ENCODE measurements at regions not wholly inside any gene's neighbourhood (a gene's known extent, or its start where the extent isn't known, plus 50 kb on each side); places are given as distances from the start of the nearest gene placed in this dataset.

DNA sequence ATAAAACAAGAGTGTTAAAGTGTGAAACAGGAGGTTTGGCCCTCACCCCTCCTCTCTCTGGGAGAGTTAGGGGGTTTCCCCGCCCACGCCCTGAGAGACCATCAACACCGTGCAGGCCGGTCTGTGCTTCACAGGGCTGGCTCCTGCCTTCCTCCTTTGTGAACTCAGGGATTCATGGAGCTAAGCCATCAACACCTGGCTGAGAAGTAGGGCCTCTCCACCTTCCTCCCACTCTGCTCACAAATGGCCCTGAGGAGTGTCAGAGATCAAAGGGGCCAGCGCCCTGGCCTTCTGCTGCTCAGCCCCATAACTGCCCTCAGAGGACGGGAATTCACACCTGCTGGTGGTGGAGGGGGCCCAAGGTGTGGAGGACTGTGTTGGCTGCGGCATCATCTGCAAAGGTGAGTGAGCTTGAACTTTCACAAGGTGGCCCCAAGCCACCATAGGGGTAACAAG lies 88.6 kb downstream of the PSMB1 start:
- TF ChIP-seq, protein P1, sequence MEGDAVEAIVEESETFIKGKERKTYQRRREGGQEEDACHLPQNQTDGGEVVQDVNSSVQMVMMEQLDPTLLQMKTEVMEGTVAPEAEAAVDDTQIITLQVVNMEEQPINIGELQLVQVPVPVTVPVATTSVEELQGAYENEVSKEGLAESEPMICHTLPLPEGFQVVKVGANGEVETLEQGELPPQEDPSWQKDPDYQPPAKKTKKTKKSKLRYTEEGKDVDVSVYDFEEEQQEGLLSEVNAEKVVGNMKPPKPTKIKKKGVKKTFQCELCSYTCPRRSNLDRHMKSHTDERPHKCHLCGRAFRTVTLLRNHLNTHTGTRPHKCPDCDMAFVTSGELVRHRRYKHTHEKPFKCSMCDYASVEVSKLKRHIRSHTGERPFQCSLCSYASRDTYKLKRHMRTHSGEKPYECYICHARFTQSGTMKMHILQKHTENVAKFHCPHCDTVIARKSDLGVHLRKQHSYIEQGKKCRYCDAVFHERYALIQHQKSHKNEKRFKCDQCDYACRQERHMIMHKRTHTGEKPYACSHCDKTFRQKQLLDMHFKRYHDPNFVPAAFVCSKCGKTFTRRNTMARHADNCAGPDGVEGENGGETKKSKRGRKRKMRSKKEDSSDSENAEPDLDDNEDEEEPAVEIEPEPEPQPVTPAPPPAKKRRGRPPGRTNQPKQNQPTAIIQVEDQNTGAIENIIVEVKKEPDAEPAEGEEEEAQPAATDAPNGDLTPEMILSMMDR (IDR thresholded peaks at IDR 0.05): no peak
- TF ChIP-seq POLR2A (IDR thresholded peaks at IDR 0.05) (no peak), POLR2AphosphoS5 (IDR thresholded peaks at IDR 0.05) (no peak)
